Peyer's patch (tissue), 4 donors: ENCODE measurements at regions not wholly inside any gene's neighbourhood (a gene's known extent, or its start where the extent isn't known, plus 50 kb on each side); places are given as distances from the start of the nearest gene placed in this dataset.

Experiments used
- DNase-seq, 3 donors: peaks; one replicate each; pipeline ENCODE4 v3.0.0-alpha.2; 2017 to 2019
- H3K27ac ChIP-seq, 4 donors: fragments of 200-600 bp; sonication (generic); one replicate each; pipeline ENCODE4 v1.5.1; 2016 to 2019
- H3K27me3 ChIP-seq, 2 donors: fragments of 200-600 bp; sonication (generic); one replicate each; pipeline ENCODE4 v1.5.1; 2019
- H3K36me3 ChIP-seq, 3 donors: fragments of 200-600 bp; sonication (generic); one replicate each; pipeline ENCODE4 v1.5.1; 2016 to 2019
- H3K4me1 ChIP-seq, 4 donors: fragments of 200-600 bp; sonication (generic); one replicate each; pipeline ENCODE4 v1.5.1; 2016 to 2019
- H3K4me3 ChIP-seq, 4 donors: fragments of 200-600 bp; sonication (generic); 1 replicate in 3 of 4; 2 replicates in 1 of 4; pipeline ENCODE4 v1.5.1; 2016 to 2019; ENCODE audit warnings: mild to moderate bottlenecking in 1 of 4
- H3K9me3 ChIP-seq, 4 donors: fragments of 200-600 bp; sonication (generic); one replicate each; pipeline ENCODE4 v1.5.1; 2016 to 2019; ENCODE audit warnings: mild to moderate bottlenecking in 1 of 4
- POLR2A ChIP-seq, 2 donors: fragments of 450-650 bp; IDR thresholded peaks; one replicate each; pipeline ENCODE4 v1.5.1; 2017; ENCODE audit warnings: antibody characterized with exemption in 2 of 2, mild to moderate bottlenecking in 2 of 2, moderate library complexity in 2 of 2
- TF ChIP-seq, protein P1 (sequence below), 6 experiments: fragments of 450-650 bp in 4 of 6; fragments of 200-600 bp in 2 of 6; sonication (generic) in 1 of 6; IDR thresholded peaks; one replicate each; pipeline ENCODE4 v1.5.1; 2017 to 2019; ENCODE audit warnings: antibody characterized with exemption in 6 of 6, mild to moderate bottlenecking in 3 of 6, moderate library complexity in 1 of 6

DNA sequence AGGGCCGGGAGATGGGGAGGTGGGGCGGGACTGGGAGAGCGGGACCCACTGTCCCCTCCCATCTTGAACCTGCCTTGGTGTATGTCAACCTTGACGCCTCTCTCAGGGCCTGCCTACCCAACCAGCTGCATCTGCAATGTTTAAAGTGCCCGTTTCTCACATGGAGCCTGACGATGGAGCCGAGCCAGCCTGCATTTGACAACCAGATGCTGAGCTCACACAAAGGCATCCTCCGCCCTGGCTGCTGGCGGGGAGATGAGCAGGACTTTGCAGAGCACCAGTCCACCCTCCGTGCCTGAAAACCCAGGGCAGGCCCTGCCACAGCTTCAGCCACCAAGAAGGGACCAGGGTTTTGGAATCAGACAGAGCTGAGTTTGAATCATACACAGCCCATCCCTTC, 141.1 kb upstream of the SMIM23 start:
- no peaks in the 10 kb centered on the region for H3K27me3 ChIP-seq
- H3K9me3 ChIP-seq, result no peaks in the 10 kb centered on the region
- H3K36me3 ChIP-seq, result no peaks in the 10 kb centered on the region
- H3K27ac ChIP-seq, result no peak overlapping the region
- H3K4me3 ChIP-seq, result no peak overlapping the region
- TF ChIP-seq, protein P1, sequence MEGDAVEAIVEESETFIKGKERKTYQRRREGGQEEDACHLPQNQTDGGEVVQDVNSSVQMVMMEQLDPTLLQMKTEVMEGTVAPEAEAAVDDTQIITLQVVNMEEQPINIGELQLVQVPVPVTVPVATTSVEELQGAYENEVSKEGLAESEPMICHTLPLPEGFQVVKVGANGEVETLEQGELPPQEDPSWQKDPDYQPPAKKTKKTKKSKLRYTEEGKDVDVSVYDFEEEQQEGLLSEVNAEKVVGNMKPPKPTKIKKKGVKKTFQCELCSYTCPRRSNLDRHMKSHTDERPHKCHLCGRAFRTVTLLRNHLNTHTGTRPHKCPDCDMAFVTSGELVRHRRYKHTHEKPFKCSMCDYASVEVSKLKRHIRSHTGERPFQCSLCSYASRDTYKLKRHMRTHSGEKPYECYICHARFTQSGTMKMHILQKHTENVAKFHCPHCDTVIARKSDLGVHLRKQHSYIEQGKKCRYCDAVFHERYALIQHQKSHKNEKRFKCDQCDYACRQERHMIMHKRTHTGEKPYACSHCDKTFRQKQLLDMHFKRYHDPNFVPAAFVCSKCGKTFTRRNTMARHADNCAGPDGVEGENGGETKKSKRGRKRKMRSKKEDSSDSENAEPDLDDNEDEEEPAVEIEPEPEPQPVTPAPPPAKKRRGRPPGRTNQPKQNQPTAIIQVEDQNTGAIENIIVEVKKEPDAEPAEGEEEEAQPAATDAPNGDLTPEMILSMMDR (IDR thresholded peaks at IDR 0.05), result no peak
- no peak for TF ChIP-seq POLR2A (IDR thresholded peaks at IDR 0.05)
- no peaks in the 10 kb centered on the region for H3K4me1 ChIP-seq
- DNase-seq, result no peak

DNA sequence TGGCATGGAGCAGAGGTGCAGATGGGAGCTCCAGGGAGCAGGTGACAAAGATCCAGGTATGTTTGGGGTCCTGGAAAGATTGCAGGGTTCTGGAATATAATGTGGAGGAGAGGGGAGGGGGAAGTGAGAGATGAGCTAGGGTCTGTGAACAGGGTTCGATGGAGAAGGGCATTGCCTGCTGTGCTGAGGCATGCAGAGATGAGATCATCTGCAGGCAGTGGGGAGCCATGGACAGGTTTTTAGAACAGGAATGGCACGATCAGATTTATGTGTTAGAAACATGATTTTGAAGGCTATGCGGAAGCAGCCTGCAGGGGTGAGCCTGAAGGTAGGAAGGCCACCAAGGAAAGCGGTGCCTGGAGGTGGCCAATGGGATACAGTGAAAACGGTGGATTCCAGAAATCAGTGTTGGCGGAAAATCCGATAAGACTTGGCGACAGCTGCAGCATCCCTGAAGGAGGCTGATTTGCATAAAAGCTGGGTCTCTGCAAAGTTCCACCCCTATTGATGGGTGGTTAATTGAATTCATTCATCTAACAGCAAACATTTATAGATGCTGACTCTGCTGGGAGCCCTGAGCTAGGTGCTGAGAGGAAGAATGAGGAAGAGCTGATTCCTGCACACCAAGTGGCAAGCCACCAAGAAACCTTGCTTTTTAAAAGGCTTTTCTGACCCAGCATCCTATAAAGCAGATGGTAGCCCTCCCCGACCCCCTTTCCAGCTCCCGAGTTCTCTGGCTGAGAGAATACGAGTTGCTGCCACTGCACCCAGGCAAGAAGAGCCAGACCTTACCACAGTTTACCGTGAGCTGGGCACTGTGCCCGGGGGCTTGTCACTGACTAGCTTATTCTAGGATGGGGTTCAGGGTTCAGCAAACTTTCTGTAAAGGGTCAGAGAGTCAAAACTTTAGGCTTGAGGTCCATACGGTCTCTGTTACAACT, 139.2 kb upstream of the SMIM23 start:
- no peak for DNase-seq
- TF ChIP-seq POLR2A (IDR thresholded peaks at IDR 0.05), result no peak
- TF ChIP-seq, protein P1 (IDR thresholded peaks at IDR 0.05), result no peak
- Histone ChIP-seq H3K9me3 (no peaks in the 10 kb centered on the region), H3K4me1 (no peaks in the 10 kb centered on the region), H3K36me3 (no peaks in the 10 kb centered on the region), H3K27ac (no peak overlapping the region), H3K4me3 (no peak overlapping the region), H3K27me3 (no peaks in the 10 kb centered on the region)

DNA sequence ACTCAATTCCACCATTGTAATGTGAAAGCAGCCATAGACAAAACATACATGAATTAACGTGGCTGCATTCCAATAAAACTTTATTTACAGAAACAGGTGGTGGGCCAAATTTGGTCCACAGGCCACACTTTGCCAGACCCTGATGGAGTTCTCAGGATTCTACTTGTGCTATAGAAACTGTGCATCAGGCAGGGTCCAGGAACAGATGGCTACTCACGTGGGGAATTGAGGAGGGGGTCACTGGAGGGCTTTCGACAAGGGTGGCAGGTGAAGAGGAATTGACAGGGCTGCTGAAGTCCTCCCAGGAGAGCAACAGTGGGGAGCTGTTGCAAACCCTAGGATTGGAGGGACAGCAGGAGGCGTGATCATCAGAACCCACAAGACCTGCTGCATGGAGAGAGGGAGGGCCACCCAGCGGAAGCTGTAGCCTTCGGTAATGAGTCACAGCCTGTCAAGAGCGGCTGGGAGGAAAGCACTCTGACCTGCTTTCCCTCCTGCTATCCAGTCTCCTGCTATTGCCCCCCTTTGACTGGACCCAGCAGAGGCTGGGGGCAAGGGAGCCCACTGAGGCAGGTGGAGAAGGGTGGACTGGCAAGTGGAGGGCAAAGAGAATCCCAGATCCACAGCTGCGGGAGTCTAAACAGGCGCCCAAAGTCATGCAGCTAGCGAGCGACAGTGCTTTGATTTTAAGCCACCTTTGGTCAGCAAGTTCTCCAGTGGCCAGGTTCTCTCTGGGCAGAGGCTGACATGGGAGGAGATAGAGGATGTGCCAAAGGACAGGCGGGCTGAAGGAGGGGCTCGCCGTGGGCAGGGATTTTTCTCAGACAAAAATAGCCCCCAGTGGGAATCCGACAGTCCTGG, 138.3 kb upstream of the SMIM23 start:
- TF ChIP-seq POLR2A (IDR thresholded peaks at IDR 0.05), result no peak
- TF ChIP-seq, protein P1 (IDR thresholded peaks at IDR 0.05), result no peak
- Histone ChIP-seq H3K4me3 (no peak overlapping the region), H3K9me3 (no peaks in the 10 kb centered on the region), H3K27me3 (no peaks in the 10 kb centered on the region), H3K36me3 (no peaks in the 10 kb centered on the region), H3K4me1 (no peaks in the 10 kb centered on the region), H3K27ac (no peak overlapping the region)
- DNase-seq, result no peak

DNA sequence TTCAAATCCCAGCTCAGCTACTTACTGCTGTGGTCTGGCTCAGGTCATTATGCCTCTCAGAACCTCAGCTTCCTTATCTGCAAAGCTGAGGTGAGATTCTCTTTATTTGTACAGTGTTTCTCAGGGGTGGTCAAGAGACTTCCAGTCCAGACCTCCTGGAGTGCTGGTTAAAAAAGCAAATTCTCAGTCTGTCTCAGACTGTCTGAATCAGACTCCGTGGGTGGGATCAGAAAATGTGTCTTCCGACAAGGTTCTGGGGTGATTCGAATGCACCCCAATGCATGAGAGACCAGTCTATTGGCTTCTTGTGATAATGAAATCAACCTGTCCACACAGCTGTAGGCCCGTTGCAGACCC, 137.7 kb upstream of the SMIM23 start:
- no peaks in the 10 kb centered on the region for H3K36me3 ChIP-seq
- H3K4me1 ChIP-seq, result no peaks in the 10 kb centered on the region
- H3K27ac ChIP-seq, result no peak overlapping the region
- no peak for TF ChIP-seq POLR2A (IDR thresholded peaks at IDR 0.05)
- TF ChIP-seq, protein P1 (IDR thresholded peaks at IDR 0.05), result no peak
- H3K9me3 ChIP-seq, result no peaks in the 10 kb centered on the region
- no peak overlapping the region for H3K4me3 ChIP-seq
- H3K27me3 ChIP-seq, result no peaks in the 10 kb centered on the region
- no peak for DNase-seq

DNA sequence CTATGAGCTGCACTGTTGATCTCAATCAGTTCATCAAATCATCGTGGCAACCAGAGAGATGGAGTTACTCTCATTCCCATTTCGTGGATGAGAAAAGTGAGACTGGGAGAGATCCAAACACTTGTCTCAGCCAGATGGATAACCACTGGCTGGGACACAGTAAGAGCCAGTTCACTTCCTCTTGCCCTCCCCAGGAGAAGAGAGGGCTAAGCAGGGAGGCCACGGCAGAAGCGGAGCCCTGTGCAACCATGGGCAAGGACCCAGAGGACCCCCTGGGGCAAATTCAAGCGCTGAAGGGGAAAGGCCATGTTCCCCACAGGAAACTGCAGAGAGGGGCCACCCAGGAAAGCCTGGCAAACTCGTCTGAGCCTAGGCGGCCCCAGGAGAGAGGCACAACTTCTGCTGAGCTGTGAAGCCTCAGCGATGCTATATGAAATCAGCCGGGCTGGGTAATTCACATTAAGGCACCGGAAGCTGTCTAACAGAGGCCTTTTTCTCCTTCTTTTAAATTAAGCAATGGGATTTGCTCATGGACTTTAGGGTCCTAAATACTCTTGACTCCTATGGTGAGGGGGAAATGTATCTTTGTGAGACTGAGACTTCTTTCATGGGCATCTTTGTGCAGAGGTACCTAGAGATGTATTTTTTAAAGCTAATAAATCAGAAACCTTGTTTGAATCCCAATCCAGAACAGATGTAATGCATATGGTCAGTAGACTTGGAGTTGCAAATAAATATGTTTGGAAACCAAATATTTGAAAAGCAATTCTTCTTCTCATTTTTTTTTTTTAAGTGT, 137.1 kb upstream of the SMIM23 start:
- Histone ChIP-seq H3K27ac (no peak overlapping the region), H3K36me3 (no peaks in the 10 kb centered on the region), H3K4me3 (no peak overlapping the region), H3K4me1 (no peaks in the 10 kb centered on the region), H3K9me3 (no peaks in the 10 kb centered on the region), H3K27me3 (no peaks in the 10 kb centered on the region)
- DNase-seq, result no peak
- TF ChIP-seq, protein P1 (IDR thresholded peaks at IDR 0.05), result no peak
- TF ChIP-seq POLR2A (IDR thresholded peaks at IDR 0.05), result no peak
